ENCODE measurements at regions not wholly inside any gene's neighbourhood (a gene's known extent, or its start where the extent isn't known, plus 50 kb on each side); places are given as distances from the start of the nearest gene placed in this dataset.
"Not testable (repeated sequence)": the region's sequence is repeated elsewhere in the genome, so short reads cannot be mapped to it uniquely, and the experiment has no call there.

DNA sequence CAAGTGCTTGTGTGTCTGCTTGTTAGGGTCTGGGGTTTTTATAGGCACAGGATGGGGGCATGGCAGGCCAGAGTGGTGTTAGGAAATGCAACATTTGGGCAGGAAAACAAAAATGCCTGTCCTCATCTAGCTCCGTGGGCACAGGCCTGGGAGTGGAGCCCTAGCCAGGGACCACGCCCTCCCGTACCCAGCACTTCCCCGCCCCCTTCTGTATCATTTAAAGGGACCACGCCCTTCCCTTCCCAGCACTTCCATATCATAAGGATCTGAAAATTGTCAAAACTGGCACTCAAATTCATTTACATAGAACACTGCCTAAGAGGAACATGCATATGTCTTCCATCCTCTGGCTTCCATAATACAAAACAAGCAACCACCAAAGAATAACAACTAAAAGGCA, 185.8 kb downstream of the B3GLCT start:
- no peaks in the 10 kb centered on the region for H3K27me3 ChIP-seq (ENCODE audit: control insufficient read depth in 2 of 2, insufficient read depth in 1 of 2, low read length in 1 of 2)
- H3K36me3 ChIP-seq (ENCODE audit: control insufficient read depth in 2 of 2, insufficient read depth in 2 of 2, low read length in 1 of 2) = no peaks in the 10 kb centered on the region
- H3K9me3 ChIP-seq (ENCODE audit: control insufficient read depth in 2 of 2, insufficient read depth in 1 of 2, low read length in 1 of 2) = no peaks in the 10 kb centered on the region
- 90% methylated on average over 5 of the region's 5 CpGs for WGBS
- DNase-seq (ENCODE audit: low read depth in 6 of 9, low spot score in 9 of 9) = no peak
- H3K4me3 ChIP-seq (ENCODE audit: low read length in 2 of 2) = no peak overlapping the region
- no peaks in the 10 kb centered on the region for H3K4me1 ChIP-seq (ENCODE audit: control insufficient read depth in 2 of 2, insufficient read depth in 2 of 2, low read length in 2 of 2)
- H3K27ac ChIP-seq (ENCODE audit: low read depth in 1 of 2, low read length in 1 of 2) = no peak overlapping the region

DNA sequence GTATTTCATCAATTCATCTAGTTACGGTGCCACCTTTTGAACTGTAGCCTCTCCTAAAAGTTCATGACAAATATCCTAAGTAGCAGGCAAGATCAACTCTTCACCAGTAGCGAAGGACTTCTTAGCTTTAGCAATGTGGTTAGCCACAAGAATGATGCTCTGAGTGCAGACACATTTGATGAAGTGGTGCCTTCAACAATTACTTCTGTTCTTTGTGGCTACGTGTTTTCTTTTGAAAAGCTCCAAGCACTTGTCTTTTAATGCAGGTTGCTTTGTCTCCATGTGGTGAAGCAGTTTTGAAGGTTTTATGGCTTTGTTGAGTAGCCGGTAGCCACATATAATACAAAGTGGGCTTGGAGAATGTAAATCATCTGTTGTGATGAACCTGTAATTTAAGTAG, 194.7 kb downstream of the B3GLCT start:
- 50% methylated on average over 4 of the region's 4 CpGs for WGBS
- Histone ChIP-seq H3K27ac (ENCODE audit: low read depth in 1 of 2, low read length in 1 of 2) (no peak overlapping the region), H3K9me3 (ENCODE audit: control insufficient read depth in 2 of 2, insufficient read depth in 1 of 2, low read length in 1 of 2) (no peaks in the 10 kb centered on the region), H3K4me1 (ENCODE audit: control insufficient read depth in 2 of 2, insufficient read depth in 2 of 2, low read length in 2 of 2) (no peaks in the 10 kb centered on the region), H3K36me3 (ENCODE audit: control insufficient read depth in 2 of 2, insufficient read depth in 2 of 2, low read length in 1 of 2) (no peaks in the 10 kb centered on the region), H3K4me3 (ENCODE audit: low read length in 2 of 2) (no peak overlapping the region), H3K27me3 (ENCODE audit: control insufficient read depth in 2 of 2, insufficient read depth in 1 of 2, low read length in 1 of 2) (no peaks in the 10 kb centered on the region)
- DNase-seq (ENCODE audit: low read depth in 6 of 9, low spot score in 9 of 9) = peak in 1 of 9 donors; percentile 28

DNA sequence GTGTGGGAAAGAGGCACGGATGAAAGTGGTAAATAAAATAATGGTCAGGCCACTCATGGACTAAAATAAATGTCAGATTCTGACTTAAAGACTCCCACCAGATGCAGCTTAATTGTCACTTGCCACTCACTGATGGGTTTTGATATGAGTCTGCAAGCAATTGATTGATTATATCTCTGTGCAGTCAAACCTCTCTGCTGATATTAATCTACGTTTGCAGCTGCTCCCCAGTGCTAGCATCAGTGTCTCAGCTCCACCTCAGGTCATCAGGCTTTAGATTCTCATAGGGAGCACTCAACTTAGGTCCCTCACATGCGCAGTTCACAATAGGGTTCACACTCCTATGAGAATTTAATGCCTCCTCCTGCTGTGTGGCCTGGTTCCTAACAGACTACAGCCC, 195.3 kb downstream of the B3GLCT start:
- WGBS = 92% methylated on average over 3 of the region's 3 CpGs

DNA sequence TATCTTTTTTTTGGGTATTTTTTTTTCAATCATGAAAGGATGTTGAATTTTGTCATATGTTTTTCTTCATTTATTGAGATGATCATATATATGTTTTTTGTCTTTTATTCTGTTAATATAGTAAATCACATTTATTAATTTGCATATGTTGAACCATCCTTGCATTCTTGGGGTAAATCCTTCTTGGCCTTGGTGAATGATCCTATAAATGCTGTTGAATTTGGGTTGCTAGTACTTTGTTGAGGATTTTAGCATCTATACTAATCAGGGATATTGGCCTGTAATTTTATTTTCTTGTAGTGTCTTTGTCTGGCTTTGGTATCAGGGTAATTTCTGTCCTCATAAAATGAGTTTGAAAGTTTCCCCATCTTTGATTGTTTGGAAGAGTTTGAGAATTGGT, 199.9 kb downstream of the B3GLCT start:
- H3K36me3 ChIP-seq (ENCODE audit: control insufficient read depth in 2 of 2, insufficient read depth in 2 of 2, low read length in 1 of 2) = no peaks in the 10 kb centered on the region
- DNase-seq (ENCODE audit: low read depth in 6 of 9, low spot score in 9 of 9) = no peak
- no peaks in the 10 kb centered on the region for H3K4me1 ChIP-seq (ENCODE audit: control insufficient read depth in 2 of 2, insufficient read depth in 2 of 2, low read length in 2 of 2)

More for the DNA sequence above, 195.3 kb downstream of the B3GLCT start:
- no peak overlapping the region for H3K27ac ChIP-seq (ENCODE audit: low read depth in 1 of 2, low read length in 1 of 2)
- no peaks in the 10 kb centered on the region for H3K36me3 ChIP-seq (ENCODE audit: control insufficient read depth in 2 of 2, insufficient read depth in 2 of 2, low read length in 1 of 2)
- no peaks in the 10 kb centered on the region for H3K27me3 ChIP-seq (ENCODE audit: control insufficient read depth in 2 of 2, insufficient read depth in 1 of 2, low read length in 1 of 2)
- H3K9me3 ChIP-seq (ENCODE audit: control insufficient read depth in 2 of 2, insufficient read depth in 1 of 2, low read length in 1 of 2) = no peaks in the 10 kb centered on the region
- DNase-seq (ENCODE audit: low read depth in 6 of 9, low spot score in 9 of 9) = no peak
- no peaks in the 10 kb centered on the region for H3K4me1 ChIP-seq (ENCODE audit: control insufficient read depth in 2 of 2, insufficient read depth in 2 of 2, low read length in 2 of 2)
- no peak overlapping the region for H3K4me3 ChIP-seq (ENCODE audit: low read length in 2 of 2)

DNA sequence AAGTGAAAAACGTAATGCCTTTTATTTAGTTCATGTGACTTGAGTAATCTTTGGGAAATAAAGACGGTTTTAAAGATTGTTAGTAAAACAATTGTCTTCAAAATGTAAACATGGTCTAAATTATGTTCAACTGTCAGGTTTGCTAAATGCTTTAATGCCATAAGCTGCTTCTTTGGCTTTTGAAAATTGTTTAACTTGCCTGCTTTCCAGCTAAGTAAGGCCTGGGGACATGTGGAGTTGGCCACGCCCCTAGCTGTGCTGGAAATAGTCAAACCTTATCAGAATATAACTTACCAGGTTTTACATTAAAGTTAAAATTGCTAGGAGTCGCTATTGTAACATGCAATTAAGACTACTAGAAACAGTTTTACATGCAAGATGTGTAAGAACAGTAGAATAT, 203.9 kb downstream of the B3GLCT start:
- not testable (repeated sequence) for H3K27me3 ChIP-seq (ENCODE audit: control insufficient read depth in 2 of 2, insufficient read depth in 1 of 2, low read length in 1 of 2); H3K4me3 ChIP-seq (ENCODE audit: low read length in 2 of 2); H3K9me3 ChIP-seq (ENCODE audit: control insufficient read depth in 2 of 2, insufficient read depth in 1 of 2, low read length in 1 of 2); H3K27ac ChIP-seq (ENCODE audit: low read depth in 1 of 2, low read length in 1 of 2); H3K4me1 ChIP-seq (ENCODE audit: control insufficient read depth in 2 of 2, insufficient read depth in 2 of 2, low read length in 2 of 2); H3K36me3 ChIP-seq (ENCODE audit: control insufficient read depth in 2 of 2, insufficient read depth in 2 of 2, low read length in 1 of 2); DNase-seq (ENCODE audit: low read depth in 6 of 9, low spot score in 9 of 9)
- WGBS = 94% methylated on average over 4 of the region's 4 CpGs

More for the DNA sequence above, 199.9 kb downstream of the B3GLCT start:
- no peak overlapping the region for H3K4me3 ChIP-seq (ENCODE audit: low read length in 2 of 2)
- H3K27me3 ChIP-seq (ENCODE audit: control insufficient read depth in 2 of 2, insufficient read depth in 1 of 2, low read length in 1 of 2) = no peaks in the 10 kb centered on the region
- no peaks in the 10 kb centered on the region for H3K9me3 ChIP-seq (ENCODE audit: control insufficient read depth in 2 of 2, insufficient read depth in 1 of 2, low read length in 1 of 2)
- no peak overlapping the region for H3K27ac ChIP-seq (ENCODE audit: low read depth in 1 of 2, low read length in 1 of 2)

DNA sequence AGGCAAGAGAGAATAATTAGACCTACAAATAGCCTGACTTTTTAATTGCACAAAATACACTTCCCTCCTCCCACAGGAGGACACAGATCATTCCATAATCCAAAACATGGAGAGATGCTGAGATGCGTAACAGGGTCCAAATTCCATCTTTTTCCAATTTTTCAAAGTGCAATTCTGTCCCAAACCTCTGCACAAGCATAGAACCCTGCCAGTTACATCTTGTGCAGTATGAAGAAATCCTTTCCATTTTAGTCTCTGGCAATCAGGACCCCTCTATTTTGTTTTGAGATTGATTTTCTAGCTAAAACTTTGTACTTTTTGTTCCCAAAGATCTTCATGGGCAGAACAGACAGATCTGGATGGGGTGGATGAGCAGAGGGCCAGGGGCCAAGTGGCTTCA, 209.2 kb downstream of the B3GLCT start:
- H3K9me3 ChIP-seq (ENCODE audit: control insufficient read depth in 2 of 2, insufficient read depth in 1 of 2, low read length in 1 of 2) = no peaks in the 10 kb centered on the region
- 98% methylated on average over 1 of the region's 1 CpG for whole genome bisulfite sequencing
- H3K4me3 ChIP-seq (ENCODE audit: low read length in 2 of 2) = no peak overlapping the region
- no peak for DNase-seq (ENCODE audit: low read depth in 6 of 9, low spot score in 9 of 9)
- H3K4me1 ChIP-seq (ENCODE audit: control insufficient read depth in 2 of 2, insufficient read depth in 2 of 2, low read length in 2 of 2) = no peaks in the 10 kb centered on the region
- H3K36me3 ChIP-seq (ENCODE audit: control insufficient read depth in 2 of 2, insufficient read depth in 2 of 2, low read length in 1 of 2) = no peaks in the 10 kb centered on the region
- no peaks in the 10 kb centered on the region for H3K27me3 ChIP-seq (ENCODE audit: control insufficient read depth in 2 of 2, insufficient read depth in 1 of 2, low read length in 1 of 2)
- no peak overlapping the region for H3K27ac ChIP-seq (ENCODE audit: low read depth in 1 of 2, low read length in 1 of 2)

DNA sequence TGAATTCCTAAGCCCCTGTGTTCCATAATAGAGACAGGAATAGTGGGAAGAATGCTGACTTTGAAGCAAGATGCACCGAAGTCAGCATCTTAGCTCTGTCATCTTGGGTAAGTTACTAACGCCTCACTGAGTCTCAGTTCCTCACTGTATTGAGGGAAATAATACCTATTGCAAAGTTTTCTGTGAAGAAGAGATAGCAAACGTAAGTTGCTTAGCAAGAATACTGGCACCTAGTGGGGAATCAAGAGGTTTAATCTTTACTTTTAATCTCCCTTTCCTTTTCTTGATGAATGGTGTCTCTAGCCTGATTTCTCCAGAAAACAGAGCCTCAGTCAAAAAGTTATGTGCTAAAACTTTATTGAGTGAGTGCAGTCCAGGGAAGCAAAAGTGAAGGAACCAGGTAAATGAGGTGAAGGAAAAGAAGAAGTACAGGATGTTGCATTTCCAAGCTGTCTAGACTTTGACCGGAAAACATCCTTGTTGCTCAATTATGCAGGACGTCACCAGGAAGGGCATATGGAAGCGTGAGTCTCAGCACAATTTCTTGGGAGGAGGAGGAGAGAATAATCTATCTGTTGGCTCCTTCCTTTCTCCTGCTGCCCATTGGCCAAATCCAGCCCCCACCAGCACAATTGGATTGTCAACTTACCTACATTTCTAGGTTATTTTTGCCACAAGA, 210.0 kb downstream of the B3GLCT start:
- Histone ChIP-seq H3K4me3 (ENCODE audit: low read length in 2 of 2) (no peak overlapping the region), H3K27ac (ENCODE audit: low read depth in 1 of 2, low read length in 1 of 2) (no peak overlapping the region), H3K4me1 (ENCODE audit: control insufficient read depth in 2 of 2, insufficient read depth in 2 of 2, low read length in 2 of 2) (no peaks in the 10 kb centered on the region), H3K36me3 (ENCODE audit: control insufficient read depth in 2 of 2, insufficient read depth in 2 of 2, low read length in 1 of 2) (no peaks in the 10 kb centered on the region), H3K27me3 (ENCODE audit: control insufficient read depth in 2 of 2, insufficient read depth in 1 of 2, low read length in 1 of 2) (no peaks in the 10 kb centered on the region), H3K9me3 (ENCODE audit: control insufficient read depth in 2 of 2, insufficient read depth in 1 of 2, low read length in 1 of 2) (no peaks in the 10 kb centered on the region)
- no peak for DNase-seq (ENCODE audit: low read depth in 6 of 9, low spot score in 9 of 9)
- WGBS = 64% methylated on average over 6 of the region's 6 CpGs

DNA sequence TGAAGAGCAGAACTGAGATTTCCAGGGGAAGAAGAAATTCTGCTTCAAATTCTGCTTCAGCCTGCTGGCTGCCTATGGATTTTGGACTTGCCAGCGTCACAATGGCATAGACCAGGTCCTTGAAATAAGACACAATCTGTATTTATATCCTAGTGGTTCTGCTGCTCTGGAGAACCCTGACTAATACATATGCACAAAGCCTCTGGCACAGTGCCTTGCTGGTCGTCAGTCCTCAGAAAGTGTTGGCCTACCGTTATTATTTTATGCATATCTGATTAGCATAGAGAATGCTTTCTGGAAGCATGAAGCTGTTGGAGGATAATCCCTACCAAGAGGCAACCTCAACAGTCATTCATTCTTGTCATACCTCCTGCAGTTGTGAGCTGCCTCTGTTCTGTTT, 213.7 kb downstream of the B3GLCT start:
- H3K27me3 ChIP-seq (ENCODE audit: control insufficient read depth in 2 of 2, insufficient read depth in 1 of 2, low read length in 1 of 2) = no peaks in the 10 kb centered on the region
- H3K4me1 ChIP-seq (ENCODE audit: control insufficient read depth in 2 of 2, insufficient read depth in 2 of 2, low read length in 2 of 2) = no peaks in the 10 kb centered on the region
- no peak overlapping the region for H3K4me3 ChIP-seq (ENCODE audit: low read length in 2 of 2)
- no peaks in the 10 kb centered on the region for H3K9me3 ChIP-seq (ENCODE audit: control insufficient read depth in 2 of 2, insufficient read depth in 1 of 2, low read length in 1 of 2)
- no peaks in the 10 kb centered on the region for H3K36me3 ChIP-seq (ENCODE audit: control insufficient read depth in 2 of 2, insufficient read depth in 2 of 2, low read length in 1 of 2)
- no peak for DNase-seq (ENCODE audit: low read depth in 6 of 9, low spot score in 9 of 9)
- 89% methylated on average over 3 of the region's 3 CpGs for WGBS
- H3K27ac ChIP-seq (ENCODE audit: low read depth in 1 of 2, low read length in 1 of 2) = no peak overlapping the region

DNA sequence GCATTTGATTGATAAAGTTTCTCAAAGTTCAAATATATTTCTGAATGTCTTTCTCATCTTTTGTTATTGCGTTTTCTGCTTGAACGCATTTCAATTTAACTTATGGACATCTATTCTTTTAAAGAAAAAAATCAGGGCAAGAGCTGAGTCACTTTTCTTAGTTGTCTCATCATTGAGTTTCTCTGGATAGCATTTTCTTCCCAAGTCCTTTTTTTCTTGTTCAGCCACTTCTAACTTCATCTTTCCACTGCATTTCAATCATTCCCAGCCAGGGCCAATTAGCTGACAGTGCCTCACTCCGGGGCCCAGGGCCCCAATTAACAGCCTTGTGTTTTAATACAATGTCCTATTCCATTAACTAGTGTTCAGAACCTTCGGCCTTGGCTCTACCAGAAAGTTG, 216.3 kb downstream of the B3GLCT start:
- Histone ChIP-seq H3K9me3 (ENCODE audit: control insufficient read depth in 2 of 2, insufficient read depth in 1 of 2, low read length in 1 of 2) (no peaks in the 10 kb centered on the region), H3K27me3 (ENCODE audit: control insufficient read depth in 2 of 2, insufficient read depth in 1 of 2, low read length in 1 of 2) (no peaks in the 10 kb centered on the region), H3K4me3 (ENCODE audit: low read length in 2 of 2) (no peak overlapping the region), H3K4me1 (ENCODE audit: control insufficient read depth in 2 of 2, insufficient read depth in 2 of 2, low read length in 2 of 2) (no peaks in the 10 kb centered on the region), H3K36me3 (ENCODE audit: control insufficient read depth in 2 of 2, insufficient read depth in 2 of 2, low read length in 1 of 2) (no peaks in the 10 kb centered on the region), H3K27ac (ENCODE audit: low read depth in 1 of 2, low read length in 1 of 2) (no peak overlapping the region)
- DNase-seq (ENCODE audit: low read depth in 6 of 9, low spot score in 9 of 9) = no peak
- 94% methylated on average over 4 of the region's 4 CpGs for WGBS

DNA sequence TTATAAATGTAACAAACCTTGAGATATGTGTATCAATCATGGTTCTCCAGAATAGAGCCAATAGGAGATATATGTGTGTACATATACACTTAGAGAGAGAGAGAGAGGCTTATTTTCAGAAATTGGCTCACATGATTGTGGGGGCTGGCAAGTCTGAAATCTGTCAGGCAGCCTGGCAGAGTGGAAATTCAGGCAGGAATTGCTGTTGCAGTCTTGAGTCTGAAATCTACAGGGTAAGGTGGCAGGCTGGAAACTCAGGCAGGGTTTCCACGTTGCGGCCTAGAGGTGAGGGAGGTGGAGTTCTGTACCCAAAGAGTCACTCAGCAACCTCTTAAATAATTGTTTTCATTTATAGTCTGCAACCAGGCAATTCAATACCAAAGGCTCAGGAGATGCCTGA, 218.4 kb downstream of the B3GLCT start:
- no peak for DNase-seq (ENCODE audit: low read depth in 6 of 9, low spot score in 9 of 9)
- H3K27me3 ChIP-seq (ENCODE audit: control insufficient read depth in 2 of 2, insufficient read depth in 1 of 2, low read length in 1 of 2) = no peaks in the 10 kb centered on the region
- H3K4me1 ChIP-seq (ENCODE audit: control insufficient read depth in 2 of 2, insufficient read depth in 2 of 2, low read length in 2 of 2) = no peaks in the 10 kb centered on the region
- no peaks in the 10 kb centered on the region for H3K36me3 ChIP-seq (ENCODE audit: control insufficient read depth in 2 of 2, insufficient read depth in 2 of 2, low read length in 1 of 2)
- H3K27ac ChIP-seq (ENCODE audit: low read depth in 1 of 2, low read length in 1 of 2) = no peak overlapping the region
- no peak overlapping the region for H3K4me3 ChIP-seq (ENCODE audit: low read length in 2 of 2)
- WGBS = 94% methylated on average over 2 of the region's 2 CpGs
- H3K9me3 ChIP-seq (ENCODE audit: control insufficient read depth in 2 of 2, insufficient read depth in 1 of 2, low read length in 1 of 2) = no peaks in the 10 kb centered on the region
